Loucy (cell line): ENCODE measurements at regions not wholly inside any gene's neighbourhood (a gene's known extent, or its start where the extent isn't known, plus 50 kb on each side); places are given as distances from the start of the nearest gene placed in this dataset.

ENCODE experiments used
- EZH2phosphoT487 ChIP-seq: fragments of 200-600 bp; IDR thresholded peaks from 2 replicates; pipeline ENCODE4 v1.6.1; 2018; ENCODE audit warnings: antibody characterized with exemption, mild to moderate bottlenecking, moderate library complexity, borderline replicate concordance
- TF ChIP-seq, protein P1 (sequence below): fragments of 200-600 bp; sonication (generic); conservative IDR thresholded peaks from 2 replicates; pipeline ENCODE4 v1.5.1; 2014; ENCODE audit warnings: mild to moderate bottlenecking, antibody characterized with exemption, low read length

DNA sequence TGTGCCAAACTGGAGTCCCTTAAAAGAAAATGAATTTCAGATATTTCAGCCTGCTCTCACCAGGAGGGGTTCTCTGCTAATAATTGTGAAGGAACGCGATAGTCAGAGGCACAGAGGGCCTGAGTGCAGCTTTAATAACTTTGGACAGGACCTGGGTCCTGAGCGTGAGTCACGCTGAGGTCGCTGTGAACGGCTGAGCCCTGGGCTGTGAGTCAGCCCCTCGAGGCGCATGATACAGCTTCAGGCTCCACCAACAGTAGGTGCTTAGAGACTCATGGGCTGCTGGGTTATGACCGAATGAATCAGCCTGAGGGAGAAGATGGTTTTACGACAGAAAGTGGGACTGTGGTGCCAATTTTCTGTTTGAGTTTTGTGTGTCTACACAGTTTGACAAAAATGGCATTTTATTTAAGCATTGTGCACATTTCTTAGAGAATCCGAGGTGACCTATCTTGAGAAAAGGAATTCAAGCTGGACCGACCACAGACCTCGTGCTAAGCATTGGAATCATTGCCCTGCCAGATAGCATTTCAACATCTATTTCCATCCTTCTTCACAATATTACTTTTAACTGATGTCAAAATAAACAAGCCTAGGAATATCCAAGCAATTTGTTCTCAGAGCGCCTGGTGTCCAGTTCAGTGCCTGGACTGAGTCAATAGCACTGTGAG lies 183.0 kb downstream of the THBS2 start:
- TF ChIP-seq, protein P1, sequence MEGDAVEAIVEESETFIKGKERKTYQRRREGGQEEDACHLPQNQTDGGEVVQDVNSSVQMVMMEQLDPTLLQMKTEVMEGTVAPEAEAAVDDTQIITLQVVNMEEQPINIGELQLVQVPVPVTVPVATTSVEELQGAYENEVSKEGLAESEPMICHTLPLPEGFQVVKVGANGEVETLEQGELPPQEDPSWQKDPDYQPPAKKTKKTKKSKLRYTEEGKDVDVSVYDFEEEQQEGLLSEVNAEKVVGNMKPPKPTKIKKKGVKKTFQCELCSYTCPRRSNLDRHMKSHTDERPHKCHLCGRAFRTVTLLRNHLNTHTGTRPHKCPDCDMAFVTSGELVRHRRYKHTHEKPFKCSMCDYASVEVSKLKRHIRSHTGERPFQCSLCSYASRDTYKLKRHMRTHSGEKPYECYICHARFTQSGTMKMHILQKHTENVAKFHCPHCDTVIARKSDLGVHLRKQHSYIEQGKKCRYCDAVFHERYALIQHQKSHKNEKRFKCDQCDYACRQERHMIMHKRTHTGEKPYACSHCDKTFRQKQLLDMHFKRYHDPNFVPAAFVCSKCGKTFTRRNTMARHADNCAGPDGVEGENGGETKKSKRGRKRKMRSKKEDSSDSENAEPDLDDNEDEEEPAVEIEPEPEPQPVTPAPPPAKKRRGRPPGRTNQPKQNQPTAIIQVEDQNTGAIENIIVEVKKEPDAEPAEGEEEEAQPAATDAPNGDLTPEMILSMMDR = no peak
- TF ChIP-seq EZH2phosphoT487 = no peak
